HuH-7.5 (cell line): ENCODE measurements at regions not wholly inside any gene's neighbourhood (a gene's known extent, or its start where the extent isn't known, plus 50 kb on each side); places are given as distances from the start of the nearest gene placed in this dataset.

Experiments
- DNase-seq: peaks from one replicate; pipeline ENCODE4 v3.0.0; 2011; ENCODE audit warnings: low spot score

DNA sequence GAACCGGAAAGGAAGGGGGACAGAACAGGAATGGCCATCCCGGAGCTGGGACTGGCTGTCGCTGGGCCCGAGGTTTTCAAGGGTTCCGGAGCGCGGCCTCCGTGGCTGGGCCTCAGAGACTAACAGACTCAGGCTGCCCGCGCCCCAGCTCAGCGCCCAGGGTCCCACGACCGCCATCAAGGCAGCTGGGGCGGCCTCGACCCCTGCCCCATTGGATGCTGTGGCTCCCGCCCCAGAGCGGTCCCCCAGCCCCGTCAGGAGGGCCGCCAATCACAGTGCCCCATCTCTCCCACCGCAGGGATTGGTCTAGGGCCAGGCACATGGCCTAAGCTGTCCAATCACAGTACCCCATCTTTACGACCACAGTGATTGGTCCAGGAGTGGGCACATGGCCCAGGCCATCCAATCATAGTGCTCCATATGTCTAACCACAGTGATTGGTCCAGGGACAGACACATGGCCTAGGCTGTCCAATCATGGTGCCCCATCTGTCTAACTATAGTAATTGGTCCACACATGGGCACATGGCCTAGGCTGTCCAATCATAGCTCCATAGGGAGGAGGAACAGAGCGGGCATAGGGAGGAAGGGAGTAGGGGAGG is 105.3 kb upstream of the NKX1-1 start:
- DNase-seq = no peak

DNA sequence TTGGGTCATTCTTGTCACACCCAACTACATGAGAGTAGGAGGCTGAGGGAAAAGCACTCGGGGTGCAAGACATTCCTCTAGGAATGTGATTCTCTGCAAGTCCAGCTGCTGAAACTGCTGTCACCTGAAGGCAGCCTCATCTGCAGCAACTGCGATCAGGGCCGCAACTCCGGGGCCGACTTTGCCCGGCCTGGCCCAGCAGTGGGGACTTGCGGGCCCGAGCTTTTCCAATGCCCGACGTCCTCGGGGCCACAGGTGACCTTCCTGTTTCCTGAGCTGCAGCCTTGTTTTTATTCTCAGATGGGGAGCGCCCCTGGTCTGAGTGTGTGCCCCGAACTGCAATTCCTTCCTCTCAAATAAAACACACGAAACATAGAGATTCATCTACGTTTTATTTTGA is 104.7 kb upstream of the NKX1-1 start:
- DNase-seq = no peak

DNA sequence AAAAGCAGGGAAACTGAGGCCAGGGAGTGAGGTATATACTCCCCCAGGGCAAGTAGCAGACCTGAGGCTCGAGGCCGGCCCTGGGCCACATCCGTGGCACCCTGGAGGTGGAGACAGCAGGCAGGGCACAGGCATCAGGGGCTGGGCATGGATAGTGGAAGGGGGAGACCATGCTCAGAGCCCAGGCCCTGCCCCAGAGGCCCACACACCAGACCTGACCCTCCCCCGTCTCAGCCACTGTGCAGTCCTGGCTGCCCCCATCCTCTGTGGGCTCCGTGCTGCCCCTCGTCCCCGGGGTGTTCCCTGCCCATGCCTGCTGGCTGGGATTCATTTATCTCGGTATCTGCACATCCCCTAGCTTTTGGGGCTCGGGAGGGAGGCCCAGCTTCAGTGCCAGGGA is 103.1 kb upstream of the NKX1-1 start:
- no peak for DNase-seq

DNA sequence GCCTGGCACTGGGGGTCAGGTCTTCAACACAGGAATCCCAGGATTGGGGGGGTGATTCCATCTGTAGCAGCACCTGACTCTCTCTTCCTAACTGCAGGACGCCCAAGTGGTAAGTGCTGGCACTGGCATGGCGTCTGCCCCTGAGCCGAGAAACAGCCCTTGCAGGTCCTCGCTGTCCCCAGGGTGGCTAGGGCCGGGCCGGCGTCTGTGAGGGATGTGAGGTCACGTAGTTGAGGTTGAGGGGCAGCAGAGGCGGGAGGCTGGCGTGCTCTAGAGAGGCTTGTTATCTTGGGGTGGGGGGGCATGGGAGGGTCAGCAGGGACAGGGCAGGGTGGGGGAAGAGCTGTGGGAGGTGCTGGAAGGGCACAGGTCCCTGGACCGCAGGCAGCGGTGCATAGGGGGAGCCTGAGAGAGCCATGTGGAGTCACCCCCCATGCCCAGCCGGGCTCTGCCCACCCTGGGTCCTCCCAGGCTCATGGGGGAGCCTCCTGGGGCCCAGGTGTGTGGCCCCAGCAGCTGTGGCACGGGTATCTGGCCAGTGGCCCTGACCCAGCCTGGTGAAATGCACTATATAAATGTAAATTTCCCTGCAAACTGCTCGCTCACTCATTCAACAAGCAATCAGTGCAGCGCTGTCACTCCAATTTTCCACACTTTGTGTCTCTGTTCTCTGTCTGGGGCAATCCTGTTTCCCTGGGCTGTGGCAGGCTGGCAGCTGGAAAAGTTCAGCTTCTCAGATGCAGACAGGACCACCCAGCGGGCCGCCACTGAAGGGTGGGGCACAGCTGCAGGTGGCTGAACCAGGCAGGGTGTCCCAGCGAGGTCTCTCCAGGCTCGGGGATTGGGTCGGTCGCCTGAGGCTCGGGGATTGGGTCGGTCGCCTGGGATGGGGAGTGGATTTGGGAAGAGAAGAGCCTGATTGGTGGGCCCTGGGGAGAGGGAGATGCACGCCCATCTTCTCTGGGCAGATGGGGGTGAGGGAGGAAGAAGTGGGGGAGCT is 102.2 kb upstream of the NKX1-1 start:
- no peak for DNase-seq

DNA sequence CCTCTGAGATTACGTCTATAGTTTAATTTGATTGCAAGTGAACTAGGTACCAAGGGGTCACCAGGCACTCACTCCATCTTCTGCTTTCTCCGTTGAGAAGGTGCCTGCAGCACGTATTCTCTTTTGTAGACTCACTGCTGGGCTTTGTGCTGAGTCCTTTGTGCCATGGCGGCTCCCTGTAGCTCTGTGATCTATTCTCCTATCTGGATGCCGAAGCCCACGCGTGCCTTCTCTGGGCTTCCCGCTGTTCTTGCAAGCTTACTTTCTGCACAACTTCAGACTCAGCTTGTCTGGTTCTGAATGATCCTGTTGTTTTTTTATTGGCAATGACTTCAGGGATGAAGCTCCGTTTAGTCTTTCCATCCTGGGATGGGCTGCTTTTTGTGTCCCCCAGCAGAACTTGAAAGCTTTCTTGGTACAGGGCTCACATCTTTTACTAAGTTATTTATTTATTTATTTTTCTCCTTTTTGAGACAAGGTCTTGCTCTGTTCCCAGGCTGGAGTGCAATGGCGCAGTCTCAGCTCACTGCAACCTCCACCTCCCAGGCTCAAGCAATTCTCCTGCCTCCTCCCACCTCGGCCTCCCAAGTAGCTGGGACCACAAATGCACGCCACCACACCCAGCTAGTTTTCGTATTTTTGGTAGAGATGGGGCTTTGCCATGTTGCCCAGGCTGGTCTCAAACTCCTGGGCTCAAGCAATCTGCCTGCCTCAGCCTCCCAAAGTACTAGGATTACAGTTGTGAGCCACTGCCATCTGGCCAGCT is 100.9 kb upstream of the NKX1-1 start:
- DNase-seq = no peak

DNA sequence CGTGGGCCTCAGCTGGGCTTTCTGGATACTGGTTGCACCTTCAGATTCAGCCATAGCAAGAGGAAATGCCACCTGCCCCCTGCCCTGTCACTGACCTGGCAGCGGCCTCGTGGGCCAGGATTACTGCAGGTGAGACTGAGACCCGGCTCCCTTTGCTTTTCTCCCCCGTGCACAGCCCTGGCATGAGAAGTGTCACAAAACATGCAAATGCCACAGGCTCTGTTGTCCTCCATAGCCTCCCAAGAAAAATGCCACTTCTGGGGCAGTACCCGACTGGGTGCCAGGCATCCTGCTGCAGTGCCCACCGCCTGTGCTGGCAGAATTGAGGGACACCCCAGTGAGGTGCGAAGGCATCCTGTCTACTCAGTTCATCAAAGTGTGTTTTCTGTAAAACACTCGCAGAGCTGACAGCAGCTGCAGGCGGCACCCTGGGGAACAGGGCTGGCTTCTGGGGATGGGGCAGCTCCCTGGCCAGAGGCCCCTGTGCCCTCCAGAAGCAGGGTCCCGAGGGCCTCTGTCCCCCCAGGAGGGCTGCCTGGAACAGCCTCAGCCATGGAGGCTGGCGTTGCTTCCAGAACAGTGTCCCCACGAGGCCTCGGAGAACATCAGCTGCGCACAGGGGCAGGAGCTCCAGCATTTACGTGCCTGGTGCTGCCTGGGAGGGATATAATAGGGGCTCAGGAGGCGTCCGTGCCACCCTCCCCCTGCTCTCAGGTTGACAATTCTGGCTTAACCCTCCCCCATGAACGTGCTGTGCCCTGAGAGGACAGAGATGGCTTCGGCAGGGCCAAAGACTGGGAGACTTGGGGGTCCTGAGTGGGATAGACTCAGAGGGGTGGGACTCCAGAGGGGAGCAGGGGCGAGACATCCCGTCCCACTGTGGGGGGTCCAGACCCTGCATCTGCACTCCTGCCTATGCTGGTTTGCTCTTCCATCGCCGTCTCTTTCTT is 99.5 kb upstream of the NKX1-1 start:
- no peak for DNase-seq

DNA sequence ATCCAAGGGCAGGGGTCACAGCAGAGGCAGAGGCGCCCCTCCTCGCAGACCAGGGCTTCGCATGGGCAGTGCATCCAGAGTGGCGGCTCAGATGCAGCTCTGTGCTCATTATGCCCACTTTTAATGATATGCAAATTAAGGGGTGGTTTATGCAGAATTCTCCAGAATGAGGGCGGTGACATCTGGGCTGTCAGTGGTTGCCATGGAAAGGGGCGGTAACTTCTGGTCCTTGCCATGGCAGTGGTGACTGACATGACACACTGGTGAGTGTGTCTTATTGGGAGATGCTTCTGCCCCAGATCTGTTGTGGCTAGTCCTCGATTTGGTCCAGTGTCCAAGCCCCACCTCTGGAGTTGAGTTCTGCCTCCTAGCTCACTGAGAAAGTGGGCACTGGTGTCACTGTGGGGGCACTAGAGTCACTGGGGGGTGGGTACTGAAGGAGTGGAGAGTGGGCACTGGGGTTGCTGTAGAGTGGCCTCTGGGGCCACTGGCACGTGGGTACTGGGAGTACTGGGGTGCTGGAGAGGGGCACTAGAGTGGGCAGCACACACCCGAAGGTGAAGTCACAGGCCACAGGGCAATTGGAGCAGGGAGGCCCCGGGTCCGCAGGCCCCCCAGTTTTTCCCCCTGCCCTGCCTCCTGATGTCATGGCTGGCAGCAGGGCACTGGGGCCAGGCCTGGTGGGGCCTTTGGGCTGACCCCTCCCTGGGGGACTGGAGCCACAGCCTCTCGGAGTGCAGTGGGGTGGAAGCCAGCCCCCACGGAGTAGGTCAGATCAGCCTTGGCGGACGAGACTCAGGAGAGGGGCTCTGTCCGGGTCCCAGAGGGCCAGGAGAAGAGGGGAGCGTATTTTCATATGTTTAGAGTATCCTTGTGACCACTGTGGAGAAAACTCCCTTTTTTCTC is 98.6 kb upstream of the NKX1-1 start:
- DNase-seq = no peak

DNA sequence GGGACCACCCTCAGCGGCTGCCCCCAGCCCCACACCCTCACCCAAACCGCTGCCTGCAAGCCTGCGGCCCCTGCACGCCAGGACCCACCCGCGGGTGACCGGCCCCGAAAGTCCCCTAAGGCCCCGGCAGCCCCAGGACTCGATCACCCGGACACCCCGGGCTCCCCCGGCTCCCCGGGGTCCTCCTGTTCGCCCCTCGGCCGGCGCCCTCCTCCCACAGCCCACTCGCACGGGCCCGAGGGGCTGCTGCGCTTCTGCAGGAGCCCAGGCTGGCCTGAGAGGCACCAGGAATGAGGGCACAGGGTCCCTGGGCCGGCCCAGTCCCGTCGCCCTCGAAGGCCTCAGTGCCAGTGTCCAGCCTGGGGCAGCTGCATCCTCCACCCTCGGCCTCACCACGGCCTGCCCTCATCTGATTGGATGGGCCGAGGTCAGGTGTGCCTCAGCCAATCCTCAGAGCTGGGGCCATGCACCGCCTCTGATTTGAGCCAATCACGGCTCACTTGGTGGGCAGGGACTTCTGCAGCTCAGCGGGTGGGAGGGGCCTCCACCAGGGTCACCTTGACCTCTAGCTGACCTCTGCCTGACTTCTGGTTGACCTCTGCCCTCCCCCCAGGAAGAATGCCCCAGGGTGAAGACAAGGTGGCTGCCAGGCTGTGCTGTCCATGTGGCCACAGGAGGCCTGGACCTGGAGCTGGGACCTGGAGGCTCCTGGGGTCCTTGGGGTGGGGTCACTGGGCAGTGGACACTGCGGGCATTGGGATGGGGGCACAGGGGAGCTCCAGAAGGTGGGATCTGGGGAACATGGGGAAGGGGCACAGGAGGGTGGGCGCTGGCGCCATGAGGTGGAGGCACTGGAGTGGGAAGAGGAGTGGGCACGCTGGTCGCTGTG is 97.6 kb upstream of the NKX1-1 start:
- DNase-seq = no peak

DNA sequence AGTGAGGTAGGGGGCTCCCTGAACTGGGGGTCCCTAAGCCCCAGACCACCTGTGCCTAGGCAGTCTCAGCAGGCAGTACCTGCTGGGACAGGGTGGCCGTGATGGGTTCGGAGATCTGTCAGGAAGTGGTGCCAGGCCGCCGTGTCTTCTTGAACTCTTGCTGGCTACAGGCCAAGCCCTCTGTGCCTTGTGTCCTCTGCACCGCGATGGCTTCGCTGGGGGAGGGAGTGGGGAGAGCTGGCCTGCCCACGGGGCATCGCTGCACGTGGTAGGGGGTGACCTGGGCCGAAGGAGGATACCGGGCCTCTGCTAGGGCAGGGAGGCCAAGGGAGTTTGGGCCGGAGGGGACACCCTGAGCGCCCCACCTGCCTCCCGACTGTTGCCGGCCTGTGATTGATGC is 96.7 kb upstream of the NKX1-1 start:
- DNase-seq = no peak

DNA sequence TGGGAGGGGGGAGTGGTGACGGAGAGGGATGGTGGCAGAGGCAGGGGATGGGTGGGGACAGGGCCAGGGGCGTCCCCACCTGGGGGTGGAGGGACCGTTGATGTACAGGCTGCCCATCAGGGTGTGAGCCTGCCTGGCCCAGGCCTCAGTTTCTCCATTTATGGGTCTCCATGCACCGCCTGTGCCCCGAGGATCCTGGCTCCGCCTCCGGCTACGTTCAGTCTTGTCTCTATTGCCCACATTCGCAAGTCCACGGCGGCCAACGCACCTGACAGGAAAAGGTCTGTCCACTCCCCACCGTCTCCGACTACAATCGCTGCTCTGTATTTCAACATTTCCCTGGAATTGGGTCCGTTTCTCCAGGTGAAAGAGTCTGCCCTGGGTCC is 96.3 kb upstream of the NKX1-1 start:
- no peak for DNase-seq

DNA sequence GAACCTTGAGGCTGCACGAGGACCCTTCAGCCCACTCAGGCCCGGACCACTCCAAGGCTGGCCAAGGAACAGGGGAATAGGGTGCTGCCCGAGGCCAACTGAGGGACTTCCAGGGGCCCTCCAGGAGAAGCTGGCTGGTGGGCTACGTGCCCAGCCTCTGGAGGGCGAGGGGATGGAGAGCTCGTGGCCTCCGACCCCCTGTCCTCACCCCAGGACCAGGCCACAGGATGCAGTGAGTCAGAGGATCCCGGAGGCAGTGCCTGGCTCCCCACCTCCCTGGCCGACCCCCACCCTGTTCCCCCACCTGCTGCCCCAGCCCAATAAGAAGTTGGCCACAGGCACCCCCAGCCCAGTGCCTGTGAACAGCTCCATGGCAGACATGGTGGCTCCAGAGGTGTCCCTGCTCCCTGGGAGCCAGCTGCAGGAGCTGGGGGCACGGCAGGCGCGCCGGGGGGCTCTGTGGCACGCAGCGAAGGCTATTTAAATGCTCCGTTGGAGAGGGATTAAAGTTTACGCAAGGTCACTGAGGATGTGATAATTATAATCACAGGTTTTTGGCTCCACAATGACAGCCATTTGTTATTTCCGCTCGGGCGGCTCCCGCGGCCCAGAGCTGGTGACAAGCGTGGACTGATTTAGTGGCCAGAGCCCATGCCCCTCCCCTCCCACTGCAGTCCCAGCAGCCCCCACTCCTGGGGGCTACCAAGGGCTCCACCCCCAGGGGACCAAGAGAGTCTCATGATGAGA is 95.7 kb upstream of the NKX1-1 start:
- DNase-seq = no peak

DNA sequence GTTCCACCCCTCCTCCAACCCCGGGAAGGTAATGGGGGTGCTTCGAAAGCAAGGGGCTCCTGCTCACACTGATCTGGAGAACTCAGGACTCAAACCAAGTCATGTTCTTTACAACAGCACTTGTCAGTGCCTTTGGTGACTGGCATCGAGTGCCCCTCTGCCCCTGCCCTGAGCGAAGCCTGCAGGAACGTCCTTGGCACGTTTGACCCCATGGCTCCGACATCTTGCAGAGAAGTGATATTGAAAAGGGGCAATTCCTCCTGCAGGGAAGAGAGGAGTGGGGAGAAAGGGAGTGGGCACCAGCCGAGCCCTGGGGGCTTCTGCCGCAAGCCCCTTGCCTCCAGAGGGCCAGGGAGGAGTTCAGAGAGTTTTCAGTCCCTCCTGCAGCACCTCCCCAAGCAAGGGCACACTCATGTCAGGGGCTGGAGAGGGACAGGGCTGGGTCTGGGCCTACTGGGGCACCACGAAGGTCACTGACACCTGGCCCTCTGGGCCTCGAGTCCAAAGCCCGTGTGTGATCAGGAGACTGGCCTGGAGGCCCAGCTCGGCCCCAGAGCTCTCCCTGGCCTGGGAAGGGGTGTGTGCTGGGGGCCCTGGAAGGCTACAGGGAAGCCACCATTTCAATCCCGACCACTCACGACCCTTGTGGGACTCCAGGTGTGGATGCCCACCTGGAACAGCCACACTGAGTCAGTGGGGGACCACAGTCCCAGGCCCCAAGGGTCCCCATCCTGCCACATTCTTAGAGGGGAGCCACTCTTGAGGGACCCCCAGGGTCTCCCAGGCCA is 94.9 kb upstream of the NKX1-1 start:
- DNase-seq = no peak

DNA sequence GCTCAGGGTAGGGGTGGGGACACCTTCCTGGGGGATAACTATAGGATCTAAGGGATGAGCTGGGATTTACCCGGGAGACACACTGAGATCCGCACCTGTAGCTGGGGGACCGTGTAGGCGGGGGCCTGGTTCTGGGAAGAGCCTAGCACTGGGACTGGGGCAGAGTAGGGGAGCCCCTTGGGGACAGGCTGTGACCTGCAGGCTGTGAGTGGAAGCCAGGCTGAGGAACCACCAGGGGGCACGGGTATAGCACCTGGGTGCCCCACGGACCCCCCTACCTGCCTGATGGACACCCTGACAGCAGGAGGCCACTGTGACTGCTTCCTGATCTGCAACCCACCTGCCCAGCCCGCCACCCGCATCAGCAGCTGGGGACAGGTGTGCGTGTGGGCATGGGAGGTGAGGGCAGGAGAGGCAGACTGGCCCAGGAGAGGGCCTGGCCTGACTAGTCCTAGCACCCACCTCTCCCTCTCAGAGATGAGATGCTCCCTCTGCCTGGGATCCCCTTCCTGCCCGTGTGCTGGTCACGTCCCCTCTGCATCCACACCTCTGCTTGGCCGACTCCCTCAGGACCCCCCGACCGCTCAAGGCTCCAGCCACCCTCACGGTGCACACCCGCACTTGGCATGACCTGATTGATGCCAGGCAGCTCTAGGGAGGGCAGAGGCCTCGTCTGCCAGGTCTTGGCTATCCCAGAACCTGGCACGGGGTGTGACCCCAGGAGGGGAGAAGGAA is 94.2 kb upstream of the NKX1-1 start:
- no peak for DNase-seq

DNA sequence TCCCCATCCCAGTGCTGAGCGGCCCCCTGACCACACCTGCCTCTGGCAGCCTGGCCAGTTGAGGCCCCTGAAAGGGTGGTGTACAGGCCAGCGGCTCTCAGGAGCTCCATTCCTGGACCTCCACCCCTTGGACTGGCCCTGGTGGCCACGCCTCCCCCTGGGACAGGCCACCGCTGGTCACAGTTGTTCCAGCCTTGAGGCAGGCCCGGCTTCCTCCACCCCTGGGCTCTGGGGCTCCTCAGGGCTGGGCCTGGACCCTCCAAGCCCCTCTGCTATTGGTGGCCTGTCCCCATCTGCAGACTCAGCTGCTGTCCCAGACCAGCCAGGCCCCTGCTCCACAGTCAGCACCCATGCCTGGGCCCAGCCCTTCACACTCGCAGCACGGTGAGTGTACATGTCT is 93.2 kb upstream of the NKX1-1 start:
- no peak for DNase-seq

DNA sequence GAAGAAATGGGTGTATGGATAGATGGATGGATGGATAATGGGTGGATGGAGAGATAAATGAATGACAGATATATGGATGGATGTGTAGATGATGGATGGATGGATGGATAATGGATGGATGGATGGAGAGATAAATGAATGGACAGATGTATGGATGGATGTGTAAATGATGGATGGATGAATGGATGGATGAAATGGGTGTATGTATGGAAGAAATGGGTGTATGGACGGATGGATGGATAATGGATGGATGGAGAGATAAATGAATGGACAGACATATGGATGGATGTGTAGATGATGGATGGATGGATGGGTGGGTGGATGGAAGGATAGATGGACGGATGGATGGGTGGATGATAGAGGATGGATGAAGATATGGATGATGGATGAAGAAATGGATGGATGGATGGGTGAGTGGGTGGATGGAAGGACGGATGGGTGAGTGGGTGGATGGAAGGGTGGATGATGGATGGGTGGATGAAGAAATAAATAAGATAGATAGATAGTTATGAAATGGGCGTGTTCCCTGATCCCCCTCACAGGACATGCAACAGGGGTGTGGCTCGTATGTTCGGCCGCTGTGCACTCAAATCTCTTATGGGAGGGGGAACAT is 91.1 kb upstream of the NKX1-1 start:
- DNase-seq = no peak

DNA sequence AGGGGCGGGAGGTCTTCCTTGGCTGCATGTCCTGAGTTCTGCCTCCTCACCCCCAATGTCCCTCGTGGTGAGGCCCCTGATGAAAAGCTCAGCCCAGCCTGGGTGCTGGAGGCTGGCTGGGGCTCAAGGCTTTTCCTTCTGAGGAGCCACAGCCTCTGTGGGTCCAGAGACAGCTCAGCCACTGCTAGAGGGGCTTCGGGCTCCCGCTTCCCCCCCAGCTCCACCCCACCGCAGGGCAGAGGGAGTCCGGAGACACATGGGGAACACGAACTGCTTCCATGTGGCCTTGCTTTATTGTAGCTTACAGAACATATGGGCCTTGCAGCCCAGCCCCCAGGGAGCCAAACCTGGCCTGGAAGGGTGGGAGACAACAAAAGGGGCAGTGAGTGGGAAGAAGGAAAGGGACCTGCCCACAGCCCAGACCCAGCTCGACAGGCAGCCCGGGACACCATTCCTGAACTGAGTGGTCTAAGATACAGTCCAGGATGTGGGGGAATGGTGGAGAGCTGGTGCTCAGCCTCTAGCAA is 89.9 kb upstream of the NKX1-1 start:
- DNase-seq = no peak
